Left kidney (tissue), 1 donor: ENCODE measurements at regions not wholly inside any gene's neighbourhood (a gene's known extent, or its start where the extent isn't known, plus 50 kb on each side); places are given as distances from the start of the nearest gene placed in this dataset.

Experiments used
- DNase-seq: peaks from one replicate; pipeline ENCODE4 v3.0.0-alpha.2; 2013

DNA sequence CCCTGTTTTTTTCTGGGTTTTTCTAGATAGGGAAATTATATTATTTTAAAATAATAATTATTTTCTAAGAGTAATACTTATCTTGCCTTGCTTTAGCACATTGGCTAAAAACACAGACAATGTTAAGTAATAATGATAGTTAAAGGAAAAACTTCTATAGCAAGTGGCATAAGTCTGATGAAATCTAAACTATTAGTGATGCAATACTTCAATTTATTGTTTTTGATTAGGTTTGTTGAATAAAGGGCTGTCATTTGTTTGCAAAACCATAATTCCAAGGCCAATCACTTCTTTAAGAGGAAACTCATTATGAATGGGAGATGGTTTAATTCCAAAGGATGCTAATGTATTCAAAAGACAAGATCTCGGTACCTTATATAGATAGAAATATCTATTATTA is 293.8 kb upstream of the FBXL7 start:
- no peak for DNase-seq

GRCh38 chr5:15203376-15203775 is 296.6 kb upstream of the FBXL7 start:
- no peak for DNase-seq

DNA sequence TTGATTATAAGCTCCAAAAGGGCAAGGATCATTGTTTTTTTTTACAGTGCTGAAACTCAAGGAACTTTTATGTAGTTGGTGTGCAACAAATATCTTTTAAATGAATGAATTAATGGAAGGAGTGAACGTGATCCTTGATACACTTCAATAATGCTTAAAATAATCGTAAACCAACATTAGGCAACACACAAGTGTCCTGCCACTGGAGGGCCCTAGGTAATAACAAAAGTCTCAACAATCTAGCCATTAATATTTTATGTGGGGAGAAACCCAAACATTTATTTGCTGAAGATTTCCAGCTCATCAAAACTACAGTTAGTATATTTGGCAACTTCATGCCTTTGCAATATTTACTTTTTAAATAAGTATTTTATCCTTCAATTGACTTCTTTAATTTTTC is 309.0 kb upstream of the FBXL7 start:
- DNase-seq = no peak

DNA sequence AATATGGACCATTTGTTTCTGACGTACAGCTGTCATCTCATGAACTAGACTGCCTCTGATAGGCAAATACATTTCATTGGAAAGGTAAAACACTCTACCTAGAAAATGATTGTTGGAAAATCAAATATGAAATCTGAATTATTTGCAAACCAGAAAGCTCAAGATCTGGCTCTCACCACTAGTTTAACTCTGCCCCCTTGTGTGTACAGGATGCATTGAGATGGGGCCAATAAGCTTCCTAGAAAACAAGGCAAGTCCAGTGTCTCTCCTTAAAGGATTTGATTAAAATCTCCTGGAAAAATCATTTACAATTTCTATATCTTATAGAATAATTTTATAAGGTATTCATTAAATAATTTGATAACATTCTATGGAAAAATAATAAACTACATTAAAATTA is 311.9 kb upstream of the ANKH start:
- peak; percentile 0 for DNase-seq

DNA sequence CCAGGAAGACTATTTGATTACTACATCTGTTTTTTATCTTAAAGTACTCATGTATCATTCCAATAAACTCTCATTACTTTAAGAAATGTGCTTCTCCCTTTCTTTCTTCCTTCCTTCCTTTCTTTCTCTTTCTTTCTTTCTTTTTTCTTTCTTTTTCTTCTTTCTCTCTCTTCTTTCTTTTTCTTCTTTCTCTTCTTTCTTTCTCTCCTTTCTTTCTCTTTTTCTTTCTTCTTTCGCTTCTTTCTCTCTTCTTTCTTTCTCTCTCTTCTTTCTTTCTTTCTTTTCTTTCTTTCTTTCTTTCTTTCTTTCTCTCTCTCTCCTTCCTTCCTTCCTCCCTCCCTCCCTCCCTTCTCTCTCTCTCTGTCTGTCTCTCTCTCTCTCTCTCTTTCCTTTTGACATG is 298.6 kb upstream of the ANKH start:
- DNase-seq = no peak

DNA sequence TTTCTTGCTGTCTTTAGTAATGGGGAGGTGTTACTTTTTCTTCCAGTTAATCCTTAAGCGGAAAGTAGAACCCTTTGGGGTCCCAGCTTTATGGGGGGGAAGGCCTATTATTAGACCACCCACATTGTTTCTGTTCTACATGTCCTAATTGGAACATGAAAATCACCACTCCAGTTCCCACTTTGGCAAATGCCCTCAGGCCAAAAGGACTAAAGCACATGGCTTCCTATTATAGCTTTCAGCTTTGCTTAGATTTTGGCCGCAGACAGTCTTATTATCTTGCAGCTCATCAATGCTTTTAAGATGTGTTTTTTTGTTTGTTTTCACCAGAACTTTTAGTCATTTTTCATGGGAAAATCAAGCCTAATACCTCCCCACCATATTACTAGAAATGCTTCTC is 296.8 kb upstream of the ANKH start:
- DNase-seq = no peak

GRCh38 chr5:15160091-15160490 is 288.5 kb upstream of the ANKH start:
- no peak for DNase-seq

- DNase-seq = no peak
These were observed 288.0 kb upstream of the ANKH start for GRCh38 chr5:15159606-15160005.

DNA sequence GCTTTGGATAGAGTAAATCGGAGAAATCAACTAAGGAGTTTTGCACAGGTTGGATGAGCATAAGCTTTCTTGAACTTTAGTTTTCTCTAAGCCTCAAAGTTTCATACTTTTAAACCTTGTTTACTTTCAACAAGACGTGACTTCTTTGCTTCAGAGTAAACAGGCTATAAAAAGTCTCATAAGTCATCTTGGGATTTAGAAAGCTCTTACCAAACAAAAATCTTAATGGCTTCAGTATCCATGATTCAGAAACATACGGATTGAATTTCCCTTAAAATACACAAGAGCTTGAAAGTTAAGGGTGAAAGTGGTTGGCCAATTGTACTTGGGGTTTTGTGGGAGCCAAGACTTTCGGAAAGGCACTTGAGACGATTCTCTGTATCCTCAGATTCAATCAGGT is 270.9 kb upstream of the ANKH start:
- no peak for DNase-seq

GRCh38 chr5:15137414-15137813 is 265.8 kb upstream of the ANKH start:
- DNase-seq = no peak

DNA sequence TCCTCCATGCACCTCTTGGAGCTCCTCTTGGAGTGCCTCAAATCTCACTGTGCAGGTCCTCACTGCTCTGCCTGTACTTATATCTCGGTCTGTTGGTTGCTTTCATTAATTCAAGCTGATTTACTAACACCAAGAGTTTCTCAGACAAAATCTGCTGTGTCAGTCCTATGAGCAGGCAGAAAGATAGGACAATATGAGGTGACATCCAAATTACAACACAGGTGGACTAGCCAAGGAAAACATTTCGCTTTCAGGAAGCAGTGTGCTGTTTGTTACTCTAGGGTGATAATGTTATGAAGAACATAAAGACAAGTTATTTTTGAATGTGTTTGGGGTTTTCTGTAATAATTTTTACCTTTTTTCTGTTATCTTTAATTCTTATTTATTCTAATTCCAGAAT is 264.1 kb upstream of the ANKH start:
- DNase-seq = no peak

DNA sequence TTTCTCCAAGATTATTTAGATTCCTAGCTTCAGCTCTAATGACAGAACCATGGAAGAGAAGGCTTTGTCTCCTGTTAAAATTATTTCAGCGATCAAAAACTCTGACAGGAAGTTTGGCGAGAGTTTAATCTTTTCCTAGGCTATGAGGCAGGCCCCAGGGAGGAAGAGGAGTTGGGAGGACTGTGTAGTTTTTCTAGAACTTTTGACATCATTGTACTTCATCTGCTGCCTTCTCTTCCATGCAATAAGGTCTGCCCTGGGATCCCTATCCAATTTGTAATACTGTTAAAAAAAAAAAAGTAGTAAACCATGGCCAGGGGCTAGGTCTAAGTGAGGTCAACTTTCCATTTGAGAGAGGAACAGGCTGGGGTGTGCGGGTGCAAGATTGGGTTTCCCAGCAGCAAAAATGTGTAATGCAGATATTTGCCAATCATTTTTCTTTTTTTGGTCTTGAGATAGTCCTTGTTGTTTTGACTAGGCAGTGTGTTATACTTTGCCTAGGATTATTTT is 261.9 kb upstream of the ANKH start:
- no peak for DNase-seq

GRCh38 chr5:15132816-15133405 is 261.3 kb upstream of the ANKH start:
- DNase-seq = no peak

DNA sequence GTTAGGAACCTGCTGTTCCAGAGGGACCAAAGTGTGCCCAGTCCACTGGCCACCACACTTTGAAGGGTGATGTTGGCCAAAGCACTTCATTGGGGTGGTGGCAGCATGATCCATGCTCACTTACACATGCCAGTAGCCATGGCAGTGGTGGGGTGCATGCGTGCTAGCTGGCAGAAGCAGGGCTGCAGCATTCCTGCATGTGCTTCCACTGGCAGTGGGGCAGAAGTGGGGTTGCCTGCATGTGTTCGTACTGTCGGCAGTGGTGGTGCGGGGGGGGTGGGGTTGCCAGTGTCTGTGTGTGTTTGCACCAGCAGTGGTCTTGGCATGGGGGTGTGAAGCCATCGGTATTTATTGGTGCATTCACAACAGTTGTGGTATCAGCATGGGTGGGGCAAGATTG is 260.3 kb upstream of the ANKH start:
- no peak for DNase-seq

- DNase-seq = no peak
These were observed 253.4 kb upstream of the ANKH start for GRCh38 chr5:15124871-15125568.

DNA sequence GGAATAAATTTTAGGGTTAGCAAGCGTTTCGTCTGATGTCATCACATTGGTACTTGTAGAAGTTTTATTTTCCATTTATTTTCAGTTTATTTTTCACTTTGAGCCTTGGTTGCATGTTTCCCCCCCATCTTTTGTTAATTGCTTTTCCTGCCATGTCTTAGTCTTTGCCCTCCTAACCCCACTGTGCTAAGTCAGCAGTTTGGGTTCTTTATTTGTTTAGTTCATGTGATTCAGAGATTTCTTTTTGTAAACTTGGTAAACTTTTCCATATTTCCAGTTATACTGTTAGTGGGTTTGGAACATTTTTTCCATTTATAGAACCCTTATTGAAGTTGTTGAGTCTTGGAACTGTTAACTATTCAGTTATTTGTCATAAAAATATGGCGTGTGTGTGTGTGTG is 252.9 kb upstream of the ANKH start:
- no peak for DNase-seq

- DNase-seq = no peak
These were observed 246.1 kb upstream of the ANKH start for GRCh38 chr5:15117688-15118087.

GRCh38 chr5:15116996-15117395 is 245.4 kb upstream of the ANKH start:
- no peak for DNase-seq

DNA sequence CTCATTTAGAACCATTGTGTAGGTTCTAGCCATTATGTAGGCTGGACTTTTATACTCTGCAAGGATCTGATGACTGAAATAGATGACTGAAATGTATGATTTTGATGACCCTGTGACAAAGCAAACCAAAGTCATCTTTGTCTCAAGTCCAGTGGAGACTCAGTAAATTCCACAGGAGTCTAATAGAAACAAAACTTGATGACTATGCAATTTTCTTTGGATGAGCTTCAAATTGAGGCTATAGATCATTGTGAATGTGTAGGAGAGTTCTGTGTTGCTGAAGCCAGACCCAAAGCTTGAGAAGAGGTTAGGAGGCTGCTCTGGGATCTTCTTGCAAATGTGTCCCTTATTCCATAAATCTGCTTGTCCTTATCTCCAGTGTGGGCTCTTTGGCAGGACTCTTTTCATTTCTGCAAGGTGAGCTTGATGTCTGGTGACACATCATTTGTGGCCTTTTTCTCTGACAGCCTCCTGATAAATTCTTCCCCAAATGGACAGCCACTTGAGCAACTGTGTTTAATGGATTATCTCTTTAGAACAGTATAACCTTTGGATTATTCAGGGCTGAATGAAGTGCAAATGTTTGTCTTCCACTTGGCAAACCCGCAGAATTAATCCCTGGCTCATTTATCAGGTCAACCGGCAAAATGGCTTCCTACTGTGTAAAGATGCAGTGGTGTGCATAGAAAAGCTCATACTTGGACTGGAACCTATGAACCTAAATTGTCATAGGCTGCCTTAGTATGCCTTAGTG is 235.1 kb upstream of the ANKH start:
- no peak for DNase-seq

GRCh38 chr5:15105799-15106393 is 234.3 kb upstream of the ANKH start:
- DNase-seq = peak; percentile 44

DNA sequence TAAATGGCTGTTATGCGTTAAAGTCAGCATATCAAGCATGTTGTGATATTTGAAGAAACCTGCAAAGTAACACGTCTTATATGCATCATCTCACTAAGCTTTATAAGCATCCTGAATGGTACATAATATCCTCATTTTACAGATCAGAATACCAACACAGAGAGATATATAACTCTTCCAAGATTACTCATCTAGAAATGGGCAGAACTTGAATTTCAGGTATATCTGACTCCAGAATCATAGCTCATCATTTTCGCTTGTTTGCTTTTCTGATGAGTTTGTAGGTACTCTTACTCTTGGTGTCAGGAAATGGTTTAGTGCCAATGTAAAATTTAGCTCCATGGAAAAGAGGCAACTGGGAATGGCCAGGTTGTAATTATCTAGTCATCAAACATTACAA is 232.3 kb upstream of the ANKH start:
- DNase-seq = no peak

GRCh38 chr5:15103130-15103529 is 231.6 kb upstream of the ANKH start:
- no peak for DNase-seq

- DNase-seq = no peak
These were observed 226.0 kb upstream of the ANKH start for GRCh38 chr5:15097552-15097951.
